ENCODE measurements at regions not wholly inside any gene's neighbourhood (a gene's known extent, or its start where the extent isn't known, plus 50 kb on each side); places are given as distances from the start of the nearest gene placed in this dataset.
"Not testable (repeated sequence)": the region's sequence is repeated elsewhere in the genome, so short reads cannot be mapped to it uniquely, and the experiment has no call there.

DNA sequence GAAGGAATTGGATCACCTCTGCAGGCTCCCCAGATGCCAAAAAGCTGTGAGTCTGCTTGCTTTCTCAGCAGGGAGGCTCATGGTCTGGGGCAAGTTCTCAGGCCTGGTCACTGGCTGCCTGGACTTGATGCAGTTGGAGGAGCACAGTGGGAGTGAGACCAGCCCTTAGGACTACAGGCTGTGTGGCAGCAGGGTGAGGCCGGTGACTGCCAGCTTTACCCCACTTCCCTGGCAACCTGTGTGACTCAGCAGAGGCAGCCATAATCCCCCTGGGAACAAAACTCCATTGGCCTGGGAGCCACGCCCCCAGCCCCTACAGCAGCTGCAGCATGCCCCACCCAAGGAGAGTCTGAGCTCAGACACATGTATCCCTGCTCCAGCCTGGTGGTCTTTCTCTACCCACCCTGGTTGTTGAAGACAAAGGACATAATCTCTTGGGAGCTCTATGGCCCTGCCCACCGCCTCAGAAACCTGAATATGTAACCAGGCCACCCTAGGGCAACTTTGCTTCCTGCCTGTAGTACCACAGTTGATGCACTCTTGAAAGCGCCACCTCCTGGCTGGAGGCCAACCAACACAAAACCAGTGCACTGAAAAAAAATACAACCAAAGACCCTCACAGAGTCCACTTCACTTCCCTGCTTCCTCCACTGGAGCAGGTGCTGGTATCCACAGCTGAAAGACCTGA, 106.8 kb upstream of the SPATS2L start:
- no peak for DNase-seq (ENCODE audit: low read depth in 6 of 9, low spot score in 9 of 9)
- no peaks in the 10 kb centered on the region for H3K27me3 ChIP-seq (ENCODE audit: control insufficient read depth in 2 of 2, insufficient read depth in 1 of 2, low read length in 1 of 2)
- peaks cover 0 to 5% of the 10 kb centered on the region in 2 donors for H3K9me3 ChIP-seq (ENCODE audit: control insufficient read depth in 2 of 2, insufficient read depth in 1 of 2, low read length in 1 of 2)
- WGBS: 92% methylated on average over 4 of the region's 4 CpGs
- no peaks in the 10 kb centered on the region for H3K36me3 ChIP-seq (ENCODE audit: control insufficient read depth in 2 of 2, insufficient read depth in 2 of 2, low read length in 1 of 2)
- peaks cover 0 to 2% of the 10 kb centered on the region in 2 donors for H3K4me1 ChIP-seq (ENCODE audit: control insufficient read depth in 2 of 2, insufficient read depth in 2 of 2, low read length in 2 of 2)
- no peak overlapping the region for H3K27ac ChIP-seq (ENCODE audit: low read depth in 1 of 2, low read length in 1 of 2)
- no peak overlapping the region for H3K4me3 ChIP-seq (ENCODE audit: low read length in 2 of 2)

DNA sequence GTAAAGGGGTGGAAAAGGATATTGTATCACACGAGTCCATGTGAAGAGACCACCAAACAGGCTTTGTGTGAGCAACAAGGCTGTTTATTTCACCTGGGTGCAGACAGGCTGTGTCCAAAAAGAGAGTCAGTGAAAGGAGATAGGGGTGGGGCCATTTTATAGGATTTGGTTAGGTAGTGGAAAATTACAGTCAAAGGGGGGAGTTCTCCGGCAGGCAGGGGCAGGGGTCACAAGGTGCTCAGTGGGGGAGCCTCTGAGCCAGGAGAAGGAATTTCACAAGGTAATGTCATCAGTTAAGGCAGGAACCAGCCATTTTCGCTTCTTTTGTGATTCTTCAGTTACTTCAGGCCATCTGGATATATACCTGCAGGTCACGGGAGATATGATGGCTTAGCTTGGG, 104.7 kb upstream of the SPATS2L start:
- DNase-seq (ENCODE audit: low read depth in 6 of 9, low spot score in 9 of 9): not testable (repeated sequence)
- WGBS: 95% methylated on average over 4 of the region's 4 CpGs

DNA sequence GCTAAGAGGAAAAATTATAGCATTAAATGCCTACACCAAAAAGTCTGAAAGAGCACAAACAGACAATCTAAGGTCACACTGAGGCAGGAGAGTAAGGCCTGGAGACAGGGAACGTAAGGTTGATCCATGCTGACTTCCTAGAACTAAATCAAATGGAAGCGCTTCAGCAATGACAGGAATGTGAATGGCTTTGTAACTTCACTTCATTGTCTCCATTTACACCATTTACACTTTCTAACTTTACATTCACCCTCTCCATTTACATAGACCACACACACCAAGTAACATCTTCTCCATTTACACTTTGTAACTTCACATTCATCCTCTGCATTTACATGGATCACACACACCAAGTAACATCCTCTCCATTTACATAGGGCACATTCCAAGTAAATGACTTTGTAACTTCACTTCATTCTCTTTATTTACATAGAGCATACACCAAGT, 103.1 kb upstream of the SPATS2L start:
- Histone ChIP-seq H3K9me3 (ENCODE audit: control insufficient read depth in 2 of 2, insufficient read depth in 1 of 2, low read length in 1 of 2) (peaks cover 0 to 5% of the 10 kb centered on the region in 2 donors), H3K4me3 (ENCODE audit: low read length in 2 of 2) (no peak overlapping the region), H3K36me3 (ENCODE audit: control insufficient read depth in 2 of 2, insufficient read depth in 2 of 2, low read length in 1 of 2) (no peaks in the 10 kb centered on the region), H3K4me1 (ENCODE audit: control insufficient read depth in 2 of 2, insufficient read depth in 2 of 2, low read length in 2 of 2) (peaks cover 0 to 2% of the 10 kb centered on the region in 2 donors), H3K27ac (ENCODE audit: low read depth in 1 of 2, low read length in 1 of 2) (no peak overlapping the region), H3K27me3 (ENCODE audit: control insufficient read depth in 2 of 2, insufficient read depth in 1 of 2, low read length in 1 of 2) (no peaks in the 10 kb centered on the region)
- DNase-seq (ENCODE audit: low read depth in 6 of 9, low spot score in 9 of 9): no peak
- 98% methylated on average over 2 of the region's 2 CpGs for WGBS

More for the DNA sequence above, 104.7 kb upstream of the SPATS2L start:
- not testable (repeated sequence) for H3K9me3 ChIP-seq (ENCODE audit: control insufficient read depth in 2 of 2, insufficient read depth in 1 of 2, low read length in 1 of 2); H3K27me3 ChIP-seq (ENCODE audit: control insufficient read depth in 2 of 2, insufficient read depth in 1 of 2, low read length in 1 of 2); H3K4me3 ChIP-seq (ENCODE audit: low read length in 2 of 2); H3K27ac ChIP-seq (ENCODE audit: low read depth in 1 of 2, low read length in 1 of 2); H3K4me1 ChIP-seq (ENCODE audit: control insufficient read depth in 2 of 2, insufficient read depth in 2 of 2, low read length in 2 of 2); H3K36me3 ChIP-seq (ENCODE audit: control insufficient read depth in 2 of 2, insufficient read depth in 2 of 2, low read length in 1 of 2)

DNA sequence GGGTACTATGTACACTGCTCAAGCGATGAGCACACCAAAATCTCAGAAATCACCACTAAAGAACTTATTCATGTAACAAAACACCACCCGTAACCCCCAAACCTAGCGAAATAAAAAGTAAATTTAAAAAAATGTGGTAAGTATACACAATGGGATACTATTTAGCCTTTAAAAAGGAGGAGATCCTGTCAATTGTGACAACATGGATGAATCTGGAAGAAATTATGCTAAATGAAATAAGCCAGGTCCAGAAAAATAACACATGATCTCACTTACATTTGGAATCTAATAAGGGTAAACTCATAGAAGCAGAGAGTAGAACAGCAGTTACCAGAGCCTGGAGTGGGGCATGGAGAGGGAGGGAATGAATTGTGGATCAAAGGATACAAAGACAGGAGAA, 98.5 kb upstream of the SPATS2L start:
- H3K4me3 ChIP-seq (ENCODE audit: low read length in 2 of 2): no peak overlapping the region
- no peak for DNase-seq (ENCODE audit: low read depth in 6 of 9, low spot score in 9 of 9)
- H3K27ac ChIP-seq (ENCODE audit: low read depth in 1 of 2, low read length in 1 of 2): no peak overlapping the region
- no peaks in the 10 kb centered on the region for H3K4me1 ChIP-seq (ENCODE audit: control insufficient read depth in 2 of 2, insufficient read depth in 2 of 2, low read length in 2 of 2)
- 52% methylated on average over 3 of the region's 3 CpGs for WGBS
- no peaks in the 10 kb centered on the region for H3K27me3 ChIP-seq (ENCODE audit: control insufficient read depth in 2 of 2, insufficient read depth in 1 of 2, low read length in 1 of 2)
- H3K9me3 ChIP-seq (ENCODE audit: control insufficient read depth in 2 of 2, insufficient read depth in 1 of 2, low read length in 1 of 2): no peaks in the 10 kb centered on the region
- H3K36me3 ChIP-seq (ENCODE audit: control insufficient read depth in 2 of 2, insufficient read depth in 2 of 2, low read length in 1 of 2): no peaks in the 10 kb centered on the region

DNA sequence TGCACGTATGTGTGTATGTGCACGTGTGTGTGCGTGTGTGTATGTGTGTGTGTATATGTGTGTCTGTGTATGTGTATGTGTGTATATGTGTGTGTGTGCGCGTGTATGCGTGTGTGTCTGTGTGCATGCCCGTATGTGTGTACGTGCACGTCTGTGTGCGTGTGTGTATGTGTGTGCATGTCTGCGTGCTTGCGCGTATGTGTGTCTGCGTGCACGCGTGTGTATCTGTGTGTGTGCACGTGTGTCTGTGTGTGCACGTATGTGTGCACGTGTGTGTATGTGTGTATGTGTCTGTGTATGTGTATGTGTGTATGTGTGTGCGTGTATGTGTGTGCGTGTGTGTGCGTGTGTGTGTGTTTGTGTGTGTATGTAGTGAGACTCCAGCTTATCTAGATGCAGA, 97.5 kb upstream of the SPATS2L start:
- H3K36me3 ChIP-seq (ENCODE audit: control insufficient read depth in 2 of 2, insufficient read depth in 2 of 2, low read length in 1 of 2): no peaks in the 10 kb centered on the region
- H3K27ac ChIP-seq (ENCODE audit: low read depth in 1 of 2, low read length in 1 of 2): no peak overlapping the region
- no peak for DNase-seq (ENCODE audit: low read depth in 6 of 9, low spot score in 9 of 9)
- H3K4me3 ChIP-seq (ENCODE audit: low read length in 2 of 2): no peak overlapping the region
- H3K9me3 ChIP-seq (ENCODE audit: control insufficient read depth in 2 of 2, insufficient read depth in 1 of 2, low read length in 1 of 2): no peaks in the 10 kb centered on the region
- 89% methylated on average over 22 of the region's 22 CpGs for whole genome bisulfite sequencing
- no peaks in the 10 kb centered on the region for H3K27me3 ChIP-seq (ENCODE audit: control insufficient read depth in 2 of 2, insufficient read depth in 1 of 2, low read length in 1 of 2)
- no peaks in the 10 kb centered on the region for H3K4me1 ChIP-seq (ENCODE audit: control insufficient read depth in 2 of 2, insufficient read depth in 2 of 2, low read length in 2 of 2)

DNA sequence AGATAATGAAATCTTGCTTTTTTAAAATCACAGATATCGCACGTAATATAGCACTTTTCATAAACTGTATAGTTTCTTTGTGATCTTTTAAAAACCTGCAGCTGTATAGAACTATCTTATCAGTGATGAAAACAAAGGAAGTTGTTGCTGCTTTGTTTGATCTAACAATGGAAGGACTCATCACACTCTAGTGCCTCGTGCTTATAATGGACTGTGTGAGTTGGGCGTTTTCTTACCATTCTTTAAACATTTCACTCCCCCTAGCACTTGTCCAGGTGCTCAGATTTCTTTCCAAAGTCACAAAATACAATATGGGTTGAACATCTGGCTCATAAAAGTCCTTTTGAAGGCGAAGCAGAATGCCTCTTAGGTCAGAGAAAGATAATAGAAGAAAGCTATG, 94.8 kb upstream of the SPATS2L start:
- WGBS: 79% methylated on average over 5 of the region's 5 CpGs
- H3K27ac ChIP-seq (ENCODE audit: low read depth in 1 of 2, low read length in 1 of 2): no peak overlapping the region
- H3K36me3 ChIP-seq (ENCODE audit: control insufficient read depth in 2 of 2, insufficient read depth in 2 of 2, low read length in 1 of 2): no peaks in the 10 kb centered on the region
- DNase-seq (ENCODE audit: low read depth in 6 of 9, low spot score in 9 of 9): no peak
- no peaks in the 10 kb centered on the region for H3K9me3 ChIP-seq (ENCODE audit: control insufficient read depth in 2 of 2, insufficient read depth in 1 of 2, low read length in 1 of 2)
- H3K4me3 ChIP-seq (ENCODE audit: low read length in 2 of 2): no peak overlapping the region
- no peaks in the 10 kb centered on the region for H3K27me3 ChIP-seq (ENCODE audit: control insufficient read depth in 2 of 2, insufficient read depth in 1 of 2, low read length in 1 of 2)
- no peaks in the 10 kb centered on the region for H3K4me1 ChIP-seq (ENCODE audit: control insufficient read depth in 2 of 2, insufficient read depth in 2 of 2, low read length in 2 of 2)

DNA sequence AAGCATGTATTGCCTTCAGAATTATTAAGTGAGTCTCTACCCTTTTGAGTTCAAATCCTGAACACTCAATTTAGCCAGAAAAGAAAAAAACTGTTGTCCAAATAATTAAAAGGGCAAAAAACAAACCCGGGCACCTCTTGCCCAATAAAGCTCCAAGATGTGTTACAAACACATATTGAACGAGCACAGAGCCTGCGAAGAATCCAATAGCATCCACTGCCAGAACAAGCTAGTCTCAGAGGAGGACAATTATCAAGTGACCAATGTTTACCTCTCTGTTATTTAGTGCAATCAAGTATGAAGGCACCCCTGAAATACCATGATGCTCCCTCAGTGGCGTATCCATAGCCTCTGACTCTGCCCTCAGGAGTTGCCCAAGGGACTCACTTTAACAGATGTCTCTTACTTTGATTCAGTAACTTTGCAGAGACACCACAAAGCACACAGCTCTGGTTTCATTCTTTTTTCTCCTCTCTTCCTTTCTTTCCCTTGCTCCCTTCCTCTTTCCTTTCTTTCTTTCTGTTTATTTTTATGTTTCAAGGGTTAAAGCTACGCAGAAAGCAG, 93.5 kb upstream of the SPATS2L start:
- Histone ChIP-seq H3K36me3 (ENCODE audit: control insufficient read depth in 2 of 2, insufficient read depth in 2 of 2, low read length in 1 of 2) (no peaks in the 10 kb centered on the region), H3K27ac (ENCODE audit: low read depth in 1 of 2, low read length in 1 of 2) (no peak overlapping the region), H3K9me3 (ENCODE audit: control insufficient read depth in 2 of 2, insufficient read depth in 1 of 2, low read length in 1 of 2) (no peaks in the 10 kb centered on the region), H3K4me1 (ENCODE audit: control insufficient read depth in 2 of 2, insufficient read depth in 2 of 2, low read length in 2 of 2) (no peaks in the 10 kb centered on the region), H3K4me3 (ENCODE audit: low read length in 2 of 2) (no peak overlapping the region), H3K27me3 (ENCODE audit: control insufficient read depth in 2 of 2, insufficient read depth in 1 of 2, low read length in 1 of 2) (no peaks in the 10 kb centered on the region)
- no peak for DNase-seq (ENCODE audit: low read depth in 6 of 9, low spot score in 9 of 9)
- WGBS: 96% methylated on average over 5 of the region's 5 CpGs

DNA sequence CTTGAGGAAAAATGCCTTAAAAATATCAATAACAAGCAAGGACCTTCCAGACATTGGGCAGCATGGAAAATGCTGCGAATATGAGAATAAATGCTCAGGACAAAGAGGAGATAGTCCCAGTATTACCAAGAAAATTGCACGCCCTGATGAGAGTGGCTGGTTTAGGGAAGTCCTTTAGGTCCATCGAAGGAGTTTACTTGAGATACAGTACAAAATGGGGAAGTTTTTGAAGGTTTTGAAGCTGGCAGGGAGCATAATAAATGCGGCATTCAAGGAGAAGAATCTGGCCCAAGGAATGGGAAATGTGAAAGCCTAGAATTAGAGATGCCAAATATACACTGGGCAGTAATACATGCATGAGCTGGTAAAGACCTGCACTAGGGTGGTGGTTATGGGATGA, 90.2 kb upstream of the SPATS2L start:
- Histone ChIP-seq H3K9me3 (ENCODE audit: control insufficient read depth in 2 of 2, insufficient read depth in 1 of 2, low read length in 1 of 2) (no peaks in the 10 kb centered on the region), H3K27me3 (ENCODE audit: control insufficient read depth in 2 of 2, insufficient read depth in 1 of 2, low read length in 1 of 2) (no peaks in the 10 kb centered on the region), H3K27ac (ENCODE audit: low read depth in 1 of 2, low read length in 1 of 2) (no peak overlapping the region), H3K4me3 (ENCODE audit: low read length in 2 of 2) (no peak overlapping the region), H3K36me3 (ENCODE audit: control insufficient read depth in 2 of 2, insufficient read depth in 2 of 2, low read length in 1 of 2) (no peaks in the 10 kb centered on the region), H3K4me1 (ENCODE audit: control insufficient read depth in 2 of 2, insufficient read depth in 2 of 2, low read length in 2 of 2) (no peaks in the 10 kb centered on the region)
- WGBS: 64% methylated on average over 4 of the region's 4 CpGs
- no peak for DNase-seq (ENCODE audit: low read depth in 6 of 9, low spot score in 9 of 9)

DNA sequence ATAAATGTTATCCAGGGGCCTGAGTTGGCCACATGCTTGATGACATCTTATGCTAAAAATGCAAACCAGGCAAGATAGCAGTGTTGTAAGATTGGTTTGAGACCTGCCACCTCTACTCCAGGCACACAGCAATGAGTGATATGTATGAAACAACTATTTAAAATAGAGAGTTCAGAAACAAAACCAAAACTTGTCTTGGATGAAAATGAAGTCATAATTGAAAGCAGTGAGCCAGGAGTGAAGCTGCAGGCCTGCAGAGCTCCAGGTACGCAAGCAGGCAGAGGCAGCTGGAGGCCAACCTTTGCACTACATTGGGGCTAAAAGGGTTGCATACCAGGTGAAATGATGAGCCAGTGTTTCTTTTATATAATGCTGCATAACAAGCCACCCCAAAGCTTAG, 89.2 kb upstream of the SPATS2L start:
- no peak for DNase-seq (ENCODE audit: low read depth in 6 of 9, low spot score in 9 of 9)
- H3K4me1 ChIP-seq (ENCODE audit: control insufficient read depth in 2 of 2, insufficient read depth in 2 of 2, low read length in 2 of 2): no peaks in the 10 kb centered on the region
- 96% methylated on average over 1 of the region's 1 CpG for WGBS
- no peaks in the 10 kb centered on the region for H3K27me3 ChIP-seq (ENCODE audit: control insufficient read depth in 2 of 2, insufficient read depth in 1 of 2, low read length in 1 of 2)
- H3K4me3 ChIP-seq (ENCODE audit: low read length in 2 of 2): no peak overlapping the region
- H3K27ac ChIP-seq (ENCODE audit: low read depth in 1 of 2, low read length in 1 of 2): no peak overlapping the region
- no peaks in the 10 kb centered on the region for H3K36me3 ChIP-seq (ENCODE audit: control insufficient read depth in 2 of 2, insufficient read depth in 2 of 2, low read length in 1 of 2)
- no peaks in the 10 kb centered on the region for H3K9me3 ChIP-seq (ENCODE audit: control insufficient read depth in 2 of 2, insufficient read depth in 1 of 2, low read length in 1 of 2)

Measured in thymus (tissue), 11 donors.